ENCODE measurements at regions not wholly inside any gene's neighbourhood (a gene's known extent, or its start where the extent isn't known, plus 50 kb on each side); places are given as distances from the start of the nearest gene placed in this dataset.
A peak's percentile ranks its signal among the peaks of the same experiment; 100 is the strongest.

DNA sequence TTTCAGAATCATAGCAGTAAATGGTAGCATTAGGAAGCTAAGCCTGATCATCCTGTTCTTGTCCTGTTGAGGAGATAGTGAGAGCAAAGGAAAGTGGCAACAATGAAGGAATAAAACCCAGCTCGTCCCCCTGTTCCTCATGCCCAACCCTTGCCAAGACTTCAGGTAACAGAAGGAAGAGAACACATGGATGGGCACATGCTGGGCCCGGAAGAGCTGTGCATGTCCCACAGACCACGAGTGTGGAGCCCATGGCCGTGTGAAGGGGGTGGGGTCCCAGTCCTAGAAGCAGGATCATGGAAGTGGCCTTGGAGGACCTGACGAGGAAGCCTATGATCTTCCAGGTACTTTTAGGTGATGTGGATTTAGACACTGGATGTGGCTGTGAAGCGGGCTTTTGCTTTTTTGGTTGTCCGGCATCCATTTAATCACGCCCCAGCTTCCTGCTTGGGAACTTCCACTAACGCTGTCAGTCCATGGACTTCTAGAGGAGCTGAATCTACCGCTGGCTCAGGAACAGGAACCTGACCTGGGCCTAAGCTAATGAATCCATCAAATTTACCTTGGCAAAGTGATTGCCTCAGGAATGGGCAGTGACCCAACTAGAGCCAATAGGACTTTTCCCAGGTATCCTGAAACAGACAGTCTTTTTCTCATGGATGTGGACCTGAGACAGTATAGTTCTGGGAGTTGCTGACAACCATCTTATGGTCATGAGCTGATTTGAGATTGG, 79.3 kb upstream of the ARMC2 start:
- H3K27ac ChIP-seq: peak overlapping the region; percentile 41
- TF ChIP-seq, protein P1, sequence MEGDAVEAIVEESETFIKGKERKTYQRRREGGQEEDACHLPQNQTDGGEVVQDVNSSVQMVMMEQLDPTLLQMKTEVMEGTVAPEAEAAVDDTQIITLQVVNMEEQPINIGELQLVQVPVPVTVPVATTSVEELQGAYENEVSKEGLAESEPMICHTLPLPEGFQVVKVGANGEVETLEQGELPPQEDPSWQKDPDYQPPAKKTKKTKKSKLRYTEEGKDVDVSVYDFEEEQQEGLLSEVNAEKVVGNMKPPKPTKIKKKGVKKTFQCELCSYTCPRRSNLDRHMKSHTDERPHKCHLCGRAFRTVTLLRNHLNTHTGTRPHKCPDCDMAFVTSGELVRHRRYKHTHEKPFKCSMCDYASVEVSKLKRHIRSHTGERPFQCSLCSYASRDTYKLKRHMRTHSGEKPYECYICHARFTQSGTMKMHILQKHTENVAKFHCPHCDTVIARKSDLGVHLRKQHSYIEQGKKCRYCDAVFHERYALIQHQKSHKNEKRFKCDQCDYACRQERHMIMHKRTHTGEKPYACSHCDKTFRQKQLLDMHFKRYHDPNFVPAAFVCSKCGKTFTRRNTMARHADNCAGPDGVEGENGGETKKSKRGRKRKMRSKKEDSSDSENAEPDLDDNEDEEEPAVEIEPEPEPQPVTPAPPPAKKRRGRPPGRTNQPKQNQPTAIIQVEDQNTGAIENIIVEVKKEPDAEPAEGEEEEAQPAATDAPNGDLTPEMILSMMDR (conservative IDR thresholded peaks at IDR 0.05): no peak
- no peak for TF ChIP-seq ZFX (IDR thresholded peaks at IDR 0.05)

DNA sequence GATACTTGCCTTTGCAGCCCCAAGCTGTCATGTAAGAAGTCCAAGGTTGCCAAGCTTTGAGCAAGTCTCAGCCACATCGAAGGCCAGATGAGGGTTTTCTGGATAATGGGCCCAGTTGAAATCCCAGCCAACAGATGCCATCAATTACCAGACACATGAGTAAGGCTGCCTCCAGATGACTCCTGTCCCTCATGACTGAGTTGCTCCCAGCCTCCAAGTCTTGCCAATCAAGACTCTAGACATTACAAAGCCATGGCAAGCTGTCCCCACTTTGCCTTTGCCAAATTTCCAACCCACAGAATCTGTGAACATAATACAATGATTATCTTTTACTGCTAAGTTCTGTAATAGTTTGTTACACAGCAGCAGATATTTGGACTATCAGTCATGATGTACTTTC, 76.8 kb upstream of the ARMC2 start:
- TF ChIP-seq, protein P1 (conservative IDR thresholded peaks at IDR 0.05): no peak
- TF ChIP-seq ZFX (IDR thresholded peaks at IDR 0.05): no peak
- no peak overlapping the region for H3K27ac ChIP-seq

DNA sequence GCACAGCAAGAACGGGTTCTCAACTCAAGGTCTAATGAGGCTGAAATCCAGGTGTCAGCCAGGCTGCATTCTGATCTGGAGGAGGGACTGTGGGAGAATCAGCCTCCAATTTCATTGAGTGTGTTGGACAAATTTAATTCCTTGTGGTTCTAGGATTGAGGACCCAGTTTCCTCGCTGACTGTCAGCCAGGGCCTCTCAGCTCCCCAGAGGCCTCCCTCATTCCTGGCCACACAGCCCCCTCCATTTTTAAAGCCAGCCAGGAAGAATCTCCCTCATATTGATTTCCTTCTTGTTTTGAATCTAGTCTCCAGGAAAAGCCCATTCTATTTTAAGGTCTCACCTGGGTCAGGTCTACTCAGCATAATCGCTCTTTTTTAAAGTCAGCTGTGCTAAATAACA, 73.7 kb upstream of the ARMC2 start:
- H3K27ac ChIP-seq: no peak overlapping the region
- TF ChIP-seq ZFX (IDR thresholded peaks at IDR 0.05): no peak
- TF ChIP-seq, protein P1 (conservative IDR thresholded peaks at IDR 0.05): no peak

DNA sequence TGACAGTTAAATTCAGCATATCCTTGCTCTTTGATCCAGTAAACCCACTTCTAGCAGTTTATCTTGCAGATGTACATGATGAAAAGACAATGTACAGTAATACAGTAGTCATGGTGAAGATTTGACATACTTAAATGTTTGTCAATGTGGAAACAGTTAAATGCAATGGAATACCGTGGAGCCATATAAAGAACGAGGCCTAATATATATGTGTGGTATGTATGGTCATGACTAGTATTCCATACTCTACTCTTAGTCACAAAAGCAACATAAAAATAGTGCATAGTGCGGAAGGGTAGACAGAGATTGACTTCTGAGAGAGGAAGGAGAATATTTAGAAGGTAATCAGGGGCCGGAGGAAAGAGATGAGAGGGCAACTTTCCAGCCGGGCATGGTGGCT, 70.7 kb upstream of the ARMC2 start:
- TF ChIP-seq, protein P1 (conservative IDR thresholded peaks at IDR 0.05): no peak
- no peak for TF ChIP-seq ZFX (IDR thresholded peaks at IDR 0.05)
- H3K27ac ChIP-seq: no peak overlapping the region

DNA sequence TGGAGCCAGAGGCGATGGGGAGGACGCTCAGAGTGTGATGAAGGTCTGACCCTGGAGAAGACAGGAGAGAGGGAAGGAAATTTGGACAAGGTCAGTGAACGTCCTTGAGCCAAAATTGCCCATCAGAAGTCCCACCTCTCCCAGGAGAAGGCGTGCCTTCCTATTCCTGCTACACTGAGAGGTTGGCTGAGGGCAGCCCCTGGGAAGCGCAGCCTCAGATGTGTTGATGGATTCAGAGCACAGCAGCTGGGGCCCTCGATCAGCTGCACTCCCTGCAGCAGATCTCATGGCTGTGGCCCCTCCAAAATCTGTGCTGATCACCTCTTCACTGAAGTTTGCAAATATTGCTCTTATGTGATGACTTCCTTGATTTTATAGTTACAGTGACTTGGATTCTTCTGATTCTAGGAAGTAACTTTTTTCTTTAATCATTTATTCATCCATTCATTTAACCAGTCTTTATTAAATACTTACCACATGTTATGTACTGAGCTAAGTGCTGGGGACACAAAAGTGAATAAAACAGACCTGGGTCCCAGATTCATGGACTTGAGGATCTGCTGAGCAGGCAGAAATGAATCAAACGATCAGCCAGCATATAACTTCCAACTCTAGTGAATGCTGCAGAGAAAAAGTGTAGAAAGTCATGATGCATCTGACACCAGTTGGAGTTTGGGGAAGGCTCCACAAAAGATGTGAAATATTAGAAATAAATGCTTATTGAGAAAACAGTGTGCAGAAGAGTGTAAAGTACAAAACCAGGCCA, 69.6 kb upstream of the ARMC2 start:
- no peak overlapping the region for H3K27ac ChIP-seq
- TF ChIP-seq, protein P1 (conservative IDR thresholded peaks at IDR 0.05): no peak
- TF ChIP-seq ZFX (IDR thresholded peaks at IDR 0.05): no peak

DNA sequence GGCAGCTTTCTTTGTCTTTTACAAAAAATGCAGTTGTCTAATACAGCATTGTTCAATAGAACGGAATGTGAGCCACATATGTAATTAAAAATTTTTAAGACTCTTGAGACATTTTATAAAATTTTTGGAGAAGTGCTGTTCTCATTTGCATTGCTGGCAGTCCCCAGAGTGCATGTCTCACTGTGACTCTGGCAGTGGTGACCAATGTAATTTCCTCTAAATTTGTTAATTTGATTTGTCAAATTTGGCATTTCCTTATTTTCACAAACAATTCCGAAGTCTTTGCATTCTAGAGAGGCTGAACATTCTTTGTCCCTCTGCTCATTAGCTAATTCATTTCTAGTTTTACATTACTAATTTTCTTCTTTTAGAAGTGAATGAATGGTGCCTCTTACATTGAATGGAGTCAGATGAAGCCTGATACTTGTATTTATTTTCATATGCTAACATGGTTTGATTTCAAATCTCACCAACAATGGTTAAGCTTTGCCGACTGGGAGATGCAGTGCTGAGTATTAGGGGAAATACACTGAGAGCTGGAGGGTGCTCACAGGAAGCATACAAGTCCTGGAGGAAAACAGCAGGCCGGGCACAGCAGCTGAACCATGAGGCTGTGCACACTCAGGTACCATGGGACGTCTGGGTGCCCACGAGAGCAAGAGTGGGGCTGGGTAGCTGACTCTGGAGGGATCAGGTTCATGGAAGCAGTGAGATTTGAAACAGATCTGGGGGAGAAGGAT, 68.5 kb upstream of the ARMC2 start:
- H3K27ac ChIP-seq: no peak overlapping the region
- no peak for TF ChIP-seq ZFX (IDR thresholded peaks at IDR 0.05)
- TF ChIP-seq, protein P1 (conservative IDR thresholded peaks at IDR 0.05): no peak

DNA sequence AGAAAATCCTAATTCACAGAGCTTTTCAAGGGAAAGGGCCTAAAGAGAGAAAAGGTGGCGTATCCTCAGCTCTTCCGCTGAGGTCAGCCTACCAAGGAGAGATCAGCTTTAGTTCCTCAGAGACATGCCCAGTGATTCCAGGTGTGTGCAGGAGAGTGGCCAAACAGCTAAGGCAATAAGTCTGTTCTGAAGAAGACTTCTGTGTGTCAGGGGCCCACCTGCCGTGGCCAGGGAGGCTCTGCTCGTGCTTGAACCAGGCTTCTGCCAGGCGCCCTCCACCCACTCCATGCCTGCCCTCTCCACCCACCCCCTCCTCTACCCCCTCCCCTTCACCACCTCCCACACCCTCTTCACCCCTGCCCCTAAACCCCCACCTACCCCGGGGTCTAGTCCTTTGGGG, 67.4 kb upstream of the ARMC2 start:
- H3K27ac ChIP-seq: no peak overlapping the region
- TF ChIP-seq, protein P1 (conservative IDR thresholded peaks at IDR 0.05): no peak
- no peak for TF ChIP-seq ZFX (IDR thresholded peaks at IDR 0.05)
